ENCODE measurements at regions not wholly inside any gene's neighbourhood (a gene's known extent, or its start where the extent isn't known, plus 50 kb on each side); places are given as distances from the start of the nearest gene placed in this dataset.
"Not testable (repeated sequence)": the region's sequence is repeated elsewhere in the genome, so short reads cannot be mapped to it uniquely, and the experiment has no call there.

DNA sequence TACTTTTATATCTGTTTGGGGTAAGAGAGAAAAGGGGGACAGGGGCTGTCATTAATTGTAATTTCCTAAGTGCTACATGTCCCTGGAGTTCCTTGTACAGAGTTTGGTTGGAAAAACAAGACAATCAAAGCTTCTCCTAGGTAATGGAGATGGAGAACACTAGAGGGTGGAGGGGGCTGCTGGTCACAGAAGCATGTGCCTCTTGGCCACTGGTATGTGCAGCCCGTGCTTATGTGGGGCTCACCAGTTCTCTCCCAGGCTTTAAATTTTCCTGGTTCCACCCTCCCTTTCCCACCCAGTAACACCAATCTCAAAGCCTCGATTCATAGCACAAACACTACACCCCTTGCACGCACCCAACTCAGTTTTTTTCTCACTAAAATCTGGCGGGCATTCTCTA, 165.6 kb downstream of the SAMD5 start:
- no peak for DNase-seq

DNA sequence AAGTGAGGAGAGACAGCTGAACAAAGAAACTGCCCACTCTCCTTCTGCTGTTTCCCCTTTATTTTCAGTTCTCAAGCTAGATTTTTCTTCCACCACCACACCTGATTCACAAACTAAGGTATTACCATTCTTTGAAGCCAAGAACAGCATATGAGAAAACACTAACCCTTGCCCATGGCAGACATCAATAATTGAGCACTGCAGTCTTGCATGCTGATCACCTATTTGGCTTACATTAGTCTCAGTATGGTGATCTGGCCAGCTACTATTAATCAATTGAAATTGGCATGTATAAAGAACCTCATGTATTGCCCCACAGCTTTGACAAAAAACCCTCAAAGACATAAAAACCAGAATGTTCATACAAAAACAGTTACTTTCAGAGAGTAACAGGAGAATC, 166.3 kb downstream of the SAMD5 start:
- no peak for DNase-seq

DNA sequence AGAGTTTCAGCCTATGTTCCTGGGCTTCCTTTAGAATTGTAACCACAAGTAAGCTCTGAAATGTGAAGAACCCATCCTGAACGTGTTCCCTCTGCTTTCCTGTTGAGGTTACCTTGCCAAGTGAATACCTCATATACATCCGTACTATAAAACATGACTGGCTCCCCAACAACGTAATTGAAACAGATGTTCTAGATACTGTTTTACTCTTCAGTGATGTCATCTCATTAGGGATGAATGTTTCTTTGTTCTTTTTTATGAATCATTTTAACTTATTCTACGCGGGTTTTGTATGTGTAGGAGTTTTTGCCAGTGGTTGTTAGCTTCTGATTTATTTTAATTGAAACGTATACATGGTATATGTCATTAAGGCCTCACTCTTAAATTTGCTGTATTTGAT, 166.8 kb downstream of the SAMD5 start:
- DNase-seq: no peak

DNA sequence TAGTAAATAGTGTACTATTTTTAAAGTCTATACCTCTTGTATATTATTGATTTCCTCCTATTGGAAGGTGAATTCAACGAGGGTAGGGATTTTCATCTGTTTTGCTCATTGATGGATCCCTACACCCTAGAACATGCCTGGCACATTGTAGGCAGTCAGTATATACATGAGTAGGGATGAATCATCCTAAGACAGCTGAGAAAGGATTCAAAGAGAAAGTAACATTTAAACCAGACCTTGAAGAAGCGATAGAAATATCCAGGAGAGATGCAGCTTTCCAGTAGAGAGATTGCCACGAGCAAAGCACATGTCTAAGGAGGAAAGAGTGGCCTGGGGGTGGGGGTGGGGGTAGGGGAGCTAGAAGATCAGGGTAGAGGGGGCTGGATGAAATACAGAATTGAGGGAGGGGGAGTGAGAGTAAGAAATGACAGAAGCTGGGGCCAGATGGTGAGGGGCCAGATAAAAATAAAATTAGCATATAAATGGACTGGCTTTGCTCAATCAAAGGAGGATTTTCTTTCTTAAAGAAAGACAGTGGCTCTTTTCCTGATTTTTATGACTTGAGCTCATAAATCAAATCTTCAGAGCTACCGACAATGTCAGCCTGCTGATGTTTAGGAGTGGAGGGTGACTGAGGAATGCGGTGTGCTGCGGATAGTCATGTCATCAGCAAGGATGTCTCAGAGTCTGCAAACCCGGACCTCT, 168.2 kb downstream of the SAMD5 start:
- no peak for DNase-seq

DNA sequence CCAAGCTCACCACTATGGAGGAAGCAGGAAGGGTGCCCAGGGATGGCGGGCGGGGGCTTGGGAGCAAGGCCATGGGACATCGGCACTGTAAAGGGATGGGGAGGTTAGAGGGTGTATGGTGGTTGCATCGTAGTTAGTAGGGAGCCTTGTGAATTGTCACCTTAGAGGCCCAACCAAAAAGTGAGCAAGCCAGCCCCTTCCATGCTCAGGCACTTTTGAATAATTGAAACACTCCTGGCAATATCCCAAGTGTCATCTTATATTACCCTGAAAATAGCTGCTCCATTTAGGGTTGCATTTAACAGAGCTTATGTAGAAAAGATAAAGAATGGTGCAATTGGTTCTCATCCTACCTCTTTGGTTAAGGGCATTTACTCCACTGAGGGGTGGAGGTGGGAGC, 169.2 kb downstream of the SAMD5 start:
- no peak for DNase-seq

DNA sequence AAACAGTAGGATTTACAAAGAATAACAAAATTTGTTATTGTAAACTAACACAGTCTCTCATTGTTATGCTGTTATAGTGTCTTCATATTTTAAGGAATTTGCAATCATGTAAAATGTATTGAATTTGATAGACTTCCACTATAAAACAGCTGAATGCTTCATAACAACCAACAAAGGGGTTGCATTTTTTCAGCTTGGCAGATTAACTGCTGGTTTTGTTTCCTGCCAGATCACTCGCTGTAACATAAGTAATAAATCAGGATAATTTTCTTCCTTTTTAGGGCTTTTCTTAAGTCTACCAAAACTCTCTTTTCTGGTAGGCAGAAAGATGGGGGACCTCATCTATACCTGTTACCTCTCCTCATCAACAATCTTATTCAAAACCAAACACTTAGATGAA, 169.8 kb downstream of the SAMD5 start:
- DNase-seq: no peak

DNA sequence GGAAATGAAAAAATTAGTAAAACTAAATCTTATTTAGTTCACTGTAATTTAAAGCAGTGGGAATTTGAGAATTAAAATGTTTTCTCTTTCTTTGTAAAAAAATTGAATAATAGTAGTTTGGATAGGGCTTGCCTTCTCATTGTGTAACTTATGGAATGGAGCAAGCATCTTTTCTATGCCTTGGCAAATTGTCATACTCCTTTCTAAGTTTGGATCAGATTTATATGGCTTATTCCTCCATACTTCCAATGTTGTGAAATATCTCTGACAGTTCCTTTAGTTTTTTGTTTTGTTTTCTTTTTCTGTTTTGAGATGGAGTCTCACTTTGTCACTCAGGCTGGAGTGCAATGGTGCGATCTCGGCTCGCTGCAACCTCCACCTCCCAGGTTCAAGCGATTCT, 176.4 kb downstream of the SAMD5 start:
- no peak for DNase-seq

DNA sequence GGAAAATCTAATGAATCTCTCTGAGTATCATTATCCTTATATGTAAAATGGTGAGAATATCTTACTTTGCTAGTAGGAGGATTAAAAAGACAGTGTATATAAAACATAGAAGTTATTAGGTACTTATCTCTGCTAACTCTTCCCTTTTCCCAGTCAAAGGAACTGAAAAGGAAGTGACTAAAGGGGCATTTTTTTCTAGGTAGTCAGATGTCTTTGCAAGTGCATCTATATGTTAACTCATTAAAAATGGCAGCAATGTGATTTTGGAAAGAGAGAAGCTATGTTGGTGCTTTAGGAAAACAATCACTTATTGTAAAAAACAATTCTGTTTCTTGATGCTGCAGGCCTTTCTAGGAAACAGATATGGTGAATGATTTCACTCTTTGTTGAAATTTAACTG, 180.9 kb downstream of the SAMD5 start:
- DNase-seq: no peak

DNA sequence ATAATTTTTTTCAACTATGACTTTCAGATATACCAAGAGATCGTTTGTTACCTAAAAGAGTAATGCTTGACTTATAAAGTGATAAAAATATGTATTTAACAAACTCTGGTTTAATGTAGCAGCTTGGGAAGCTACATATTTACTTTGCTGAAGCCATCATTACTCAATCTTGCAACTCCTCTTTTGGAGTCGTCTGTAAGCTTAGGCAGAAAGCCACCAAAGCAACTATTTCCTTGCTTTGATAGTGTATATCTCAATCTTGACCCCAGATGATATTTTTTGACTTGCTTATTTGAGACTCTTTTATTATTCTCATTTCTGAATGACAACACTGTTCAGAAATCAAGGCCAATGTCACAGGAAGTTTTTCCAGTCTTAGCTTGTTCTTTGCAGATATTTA, 183.0 kb downstream of the SAMD5 start:
- no peak for DNase-seq

DNA sequence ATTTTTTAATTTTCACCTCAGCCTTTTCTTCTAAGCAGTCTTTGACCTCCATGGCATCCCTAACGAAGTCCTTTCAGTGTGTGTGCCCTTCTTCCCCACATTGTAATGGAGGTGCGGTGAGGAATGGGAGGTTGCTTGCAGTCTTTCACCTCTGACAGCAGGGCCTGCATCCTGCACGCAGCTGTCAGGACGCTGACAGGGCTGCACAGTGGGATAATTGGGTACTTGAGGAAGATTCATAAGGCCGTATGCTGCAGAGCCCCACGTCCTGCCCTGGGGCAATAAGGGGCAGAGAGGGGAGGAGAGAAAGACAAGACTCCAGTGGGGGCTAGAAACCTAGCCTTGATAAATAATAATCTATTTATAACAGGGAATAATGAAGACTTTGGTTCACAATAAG, 184.7 kb downstream of the SAMD5 start:
- DNase-seq: no peak

DNA sequence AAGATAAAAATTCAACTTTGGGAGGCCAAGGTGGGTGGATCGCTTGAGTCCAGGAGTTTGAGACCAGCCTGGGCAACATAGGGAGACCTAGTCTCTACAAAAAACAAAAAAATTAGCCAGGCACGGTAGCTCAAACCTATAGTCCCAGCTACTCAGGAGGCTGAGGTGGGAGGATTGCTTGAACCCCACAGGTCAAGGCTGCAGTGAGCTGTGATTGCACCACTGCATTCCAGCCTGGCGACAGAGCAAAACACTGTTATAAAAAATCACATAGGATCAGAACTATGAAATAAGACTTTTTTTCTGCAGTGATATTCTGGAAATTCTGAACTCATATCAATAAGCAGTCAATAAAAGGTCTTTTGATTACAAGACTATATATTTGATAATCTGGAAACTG, 186.1 kb downstream of the SAMD5 start:
- DNase-seq: not testable (repeated sequence)

DNA sequence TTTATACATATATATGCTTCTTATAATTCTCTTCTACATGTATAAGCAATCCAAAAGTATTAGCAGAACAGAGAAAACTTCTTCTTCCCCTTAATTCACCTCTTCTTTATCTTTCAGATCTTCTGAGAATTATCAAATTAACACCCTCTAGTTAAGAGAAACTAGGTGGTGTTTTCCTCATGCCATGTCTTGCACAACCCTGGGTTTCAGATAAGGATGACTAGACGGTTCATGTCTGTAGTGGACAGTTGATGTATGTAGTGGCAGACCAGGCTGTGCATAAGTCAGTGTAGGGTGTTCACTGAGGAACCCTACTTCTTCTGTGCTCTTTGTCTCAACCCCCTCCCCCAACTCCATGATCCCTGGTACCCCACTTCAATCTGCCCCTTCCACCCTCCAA, 187.3 kb downstream of the SAMD5 start:
- DNase-seq: peak; percentile 36

DNA sequence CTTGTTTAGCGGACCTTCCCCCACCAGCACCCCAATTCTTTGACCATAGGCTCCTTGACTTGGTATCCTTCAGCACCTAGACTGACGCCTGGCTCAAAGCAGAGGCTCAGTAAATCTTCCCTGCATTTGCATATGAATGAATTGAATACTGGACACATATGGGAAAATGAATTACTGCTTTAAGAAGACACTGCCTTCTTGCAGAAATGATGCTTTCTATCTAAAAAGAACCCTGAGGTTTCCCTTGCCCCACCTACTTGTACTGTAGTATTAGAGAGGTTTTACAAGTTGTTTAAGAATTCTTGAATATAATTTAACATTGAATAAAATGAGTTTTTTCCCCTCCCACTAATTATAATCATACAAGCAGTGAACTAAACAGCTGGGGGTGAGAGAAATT, 190.7 kb downstream of the SAMD5 start:
- DNase-seq: no peak

DNA sequence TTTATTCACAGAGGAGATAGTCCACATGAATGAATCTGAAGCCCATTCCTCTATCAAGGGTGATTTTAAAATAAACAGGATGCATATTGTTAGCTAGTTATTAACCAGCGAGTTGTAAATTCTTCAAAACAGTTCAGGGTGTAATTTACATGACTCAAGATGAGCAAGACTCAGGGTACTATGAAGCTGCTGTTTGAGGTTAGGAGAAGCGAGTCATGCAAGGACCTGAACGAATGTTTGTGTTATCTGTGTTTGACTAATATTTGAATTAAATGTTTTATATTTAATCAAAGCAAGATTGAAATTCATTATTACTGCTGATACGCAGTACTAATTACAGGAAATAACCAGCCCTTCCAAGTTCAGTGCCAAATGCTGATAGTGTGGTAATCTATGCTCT, 191.1 kb downstream of the SAMD5 start:
- DNase-seq: no peak

DNA sequence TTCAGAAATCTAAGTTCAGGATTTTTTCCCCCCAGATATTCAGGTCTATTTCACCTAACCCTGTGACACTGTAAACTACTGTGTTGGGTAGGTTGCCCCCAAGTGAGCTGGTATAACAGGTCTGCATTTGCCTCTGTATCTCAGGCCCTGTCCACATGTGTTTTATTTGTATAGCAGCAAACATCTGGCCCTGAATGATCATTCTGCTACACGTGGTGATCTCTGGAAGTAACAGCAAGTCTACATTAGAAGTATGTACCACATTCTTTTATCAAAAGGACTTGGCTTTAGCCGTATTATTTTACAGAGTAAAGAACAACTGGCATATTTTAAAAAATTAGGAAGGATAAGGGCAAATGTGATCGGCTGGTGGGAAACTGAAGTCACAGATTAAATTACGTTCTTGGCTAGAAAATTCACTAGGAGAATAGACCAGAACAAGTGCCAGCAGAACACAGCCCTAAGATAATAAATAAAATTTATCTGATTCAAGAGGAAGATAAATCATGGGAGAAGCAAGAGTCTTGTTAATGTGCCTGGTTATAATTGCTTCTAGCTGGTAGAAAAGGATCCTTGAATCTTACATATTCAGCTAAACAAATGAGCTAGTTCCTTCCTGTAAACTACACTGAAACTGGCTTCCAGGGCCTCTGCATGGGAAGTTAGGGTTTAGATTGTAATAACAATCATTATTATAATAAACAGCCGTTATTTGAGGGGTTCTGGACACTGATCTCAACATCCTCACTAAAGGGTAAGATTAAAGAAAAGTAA, 192.1 kb downstream of the SAMD5 start:
- DNase-seq: no peak

DNA sequence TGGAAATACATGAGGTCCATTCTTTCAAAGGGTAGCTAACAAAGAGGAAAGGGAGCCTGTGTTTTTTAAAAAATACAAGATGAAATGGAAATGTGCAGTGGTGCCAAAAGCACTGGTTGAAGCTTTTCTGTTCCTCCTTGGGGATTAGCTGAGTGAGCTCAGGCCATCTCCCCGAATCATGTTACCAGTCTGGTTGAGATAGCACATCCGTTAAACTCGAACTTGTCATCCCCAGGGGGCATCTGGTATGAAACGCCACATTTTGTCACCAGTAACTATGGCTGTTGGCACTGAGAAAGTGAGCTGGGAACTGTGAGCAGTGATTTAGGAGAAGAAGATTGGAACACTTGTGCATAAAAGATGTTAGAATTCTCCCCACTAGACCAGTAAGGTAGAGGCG, 196.2 kb downstream of the SAMD5 start:
- no peak for DNase-seq

DNA sequence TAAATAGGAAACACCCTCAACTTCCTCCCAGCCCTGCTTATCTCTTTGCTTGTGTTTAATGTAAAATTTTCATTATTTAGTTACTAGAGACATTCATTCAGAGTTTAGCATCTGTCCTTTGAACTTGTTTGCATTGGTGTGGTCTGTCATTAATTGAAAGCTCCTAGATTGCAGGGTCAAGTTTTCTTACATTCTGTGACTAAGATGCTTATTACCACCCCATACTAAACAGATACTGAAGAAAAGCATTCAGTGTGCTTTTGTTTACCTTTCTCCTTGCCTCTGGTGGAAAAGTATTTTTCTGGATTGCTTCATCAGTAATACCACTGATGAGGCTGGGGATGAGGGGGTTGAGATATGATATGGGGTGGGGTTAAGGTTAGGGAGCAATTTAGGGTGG, 199.0 kb downstream of the SAMD5 start:
- DNase-seq: no peak

DNA sequence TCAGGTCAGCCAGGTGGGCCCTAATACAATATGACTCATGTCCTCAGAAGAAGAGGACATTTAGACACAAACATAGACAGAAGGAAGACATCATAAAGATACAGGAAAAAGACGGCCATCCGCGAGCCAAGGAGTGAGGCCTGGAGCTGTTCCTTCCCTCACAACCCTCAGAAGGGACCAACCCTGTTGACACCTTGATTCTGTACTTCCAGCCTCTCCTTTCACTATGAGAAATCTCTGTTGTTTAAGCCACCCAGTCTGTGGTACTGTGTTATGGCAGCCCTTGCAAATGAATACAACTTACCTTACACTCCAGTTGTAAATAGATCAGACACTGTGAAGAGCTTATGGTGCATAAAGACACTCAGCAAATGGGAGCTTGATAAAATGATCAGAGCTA, 199.7 kb downstream of the SAMD5 start:
- no peak for DNase-seq

DNA sequence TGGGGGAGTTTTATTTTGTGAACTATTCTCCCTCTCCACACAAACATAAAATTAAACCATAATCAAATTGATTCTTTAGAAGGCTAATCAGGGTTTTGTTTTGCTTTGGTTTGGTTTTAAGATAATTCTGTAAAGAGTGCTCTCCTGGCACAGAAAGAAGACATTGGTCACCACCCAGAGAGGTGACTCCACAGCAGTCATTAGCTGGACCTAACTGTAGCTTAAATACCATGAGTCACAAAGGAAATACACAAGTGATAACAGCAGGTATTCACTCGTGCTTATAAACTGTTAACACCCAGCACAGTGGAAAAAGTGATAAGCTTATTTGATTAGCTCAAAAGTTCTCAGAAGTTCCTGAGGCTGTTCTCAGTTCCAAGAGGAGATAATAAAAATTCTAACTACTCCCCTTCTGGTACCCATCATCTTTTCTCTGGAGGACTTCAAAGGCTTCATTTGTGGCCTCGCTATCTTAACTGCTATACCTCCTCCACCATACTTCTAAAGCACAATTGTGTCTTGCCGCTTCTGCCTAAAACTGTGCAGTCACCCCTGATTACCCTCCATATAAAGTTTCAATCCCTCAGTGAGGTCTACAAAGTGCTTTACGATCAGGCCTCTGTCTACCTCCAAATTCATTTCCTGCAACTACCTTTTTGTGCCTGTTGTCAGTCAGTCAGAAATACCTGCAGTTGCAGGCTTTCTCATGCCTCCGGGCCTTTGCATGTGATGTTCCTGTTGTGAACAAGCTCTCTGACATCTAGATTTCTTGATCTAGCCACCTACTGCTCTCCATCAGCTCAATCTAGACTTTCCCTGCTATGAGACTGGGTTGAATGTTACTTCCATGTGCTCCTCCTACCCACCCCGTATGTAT, 201.1 kb downstream of the SAMD5 start:
- DNase-seq: peak; percentile 28

DNA sequence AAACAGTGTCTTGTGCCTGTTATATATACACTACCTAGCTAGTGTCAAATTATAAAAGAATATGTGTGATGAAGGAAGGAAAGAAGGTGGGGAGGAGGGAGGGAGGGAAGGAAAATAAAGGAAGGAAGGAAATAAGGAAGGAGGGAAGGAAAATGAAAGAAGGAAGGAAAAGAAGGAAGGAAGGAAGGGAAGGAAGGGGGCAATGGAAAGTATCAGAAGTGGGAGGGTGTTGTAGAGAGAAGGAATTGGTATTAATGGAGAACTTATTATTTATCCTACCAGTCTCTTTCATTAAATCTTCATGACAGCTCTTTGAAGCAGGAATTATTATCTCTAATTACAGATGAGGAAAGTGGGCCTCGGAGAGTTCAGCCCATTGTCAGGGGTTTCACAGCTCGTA, 202.4 kb downstream of the SAMD5 start:
- no peak for DNase-seq

DNA sequence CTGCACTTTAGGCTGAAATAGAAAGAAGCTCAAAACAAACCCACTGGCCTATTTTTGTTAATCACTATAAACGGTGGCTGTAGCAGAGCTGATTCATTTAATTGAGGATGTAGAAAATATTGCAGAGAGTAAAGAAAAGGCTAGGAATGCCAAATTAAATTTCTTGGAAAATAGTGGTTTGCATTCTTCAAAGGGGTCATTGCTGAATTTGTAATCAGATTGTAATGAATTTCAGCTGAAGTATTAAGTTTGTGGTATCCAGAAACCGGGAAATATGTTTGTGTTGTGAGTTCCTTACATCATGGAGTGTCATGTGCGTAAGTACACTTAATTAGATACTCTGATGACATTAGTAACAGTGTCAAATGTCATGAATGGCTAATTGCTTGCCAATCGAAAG, 203.0 kb downstream of the SAMD5 start:
- DNase-seq: no peak

DNA sequence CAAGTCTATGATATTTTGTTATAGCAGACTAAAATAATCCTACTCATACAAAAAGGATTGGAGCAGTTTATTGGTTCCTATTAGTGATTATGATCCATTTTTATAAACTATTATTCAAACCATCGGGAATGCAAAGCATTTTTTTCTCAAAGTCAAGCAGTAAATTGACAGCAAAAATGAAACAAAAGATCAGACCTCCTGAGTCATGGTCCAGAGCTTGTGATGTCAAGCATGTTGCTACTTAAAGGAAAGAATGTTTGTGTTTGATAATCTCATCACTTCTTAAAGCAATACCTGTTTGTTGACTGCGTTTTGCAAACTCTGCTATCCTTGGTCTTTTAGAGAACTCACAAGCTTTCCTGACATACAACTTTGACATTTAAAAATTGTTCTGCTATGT, 204.4 kb downstream of the SAMD5 start:
- DNase-seq: no peak

DNA sequence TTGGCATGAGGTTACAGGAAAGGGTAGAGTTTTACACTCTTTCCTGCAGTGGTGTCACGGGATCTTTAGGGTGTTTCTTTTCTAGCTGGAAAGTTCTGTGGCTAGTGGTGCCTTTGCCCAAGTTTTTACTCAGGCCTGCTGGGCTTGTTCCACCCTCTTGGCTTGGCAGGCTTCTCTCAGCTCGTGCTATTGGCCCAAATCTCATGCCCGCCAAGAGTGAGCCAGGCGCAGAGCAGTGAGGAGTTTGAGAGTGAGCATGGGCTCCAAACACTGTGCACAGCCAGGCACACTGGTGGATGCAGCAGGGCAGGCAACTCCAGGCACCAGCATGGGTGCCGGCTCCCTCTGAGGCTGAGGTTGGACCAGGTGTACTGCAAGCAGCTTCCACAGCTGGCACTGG, 206.5 kb downstream of the SAMD5 start:
- DNase-seq: no peak

DNA sequence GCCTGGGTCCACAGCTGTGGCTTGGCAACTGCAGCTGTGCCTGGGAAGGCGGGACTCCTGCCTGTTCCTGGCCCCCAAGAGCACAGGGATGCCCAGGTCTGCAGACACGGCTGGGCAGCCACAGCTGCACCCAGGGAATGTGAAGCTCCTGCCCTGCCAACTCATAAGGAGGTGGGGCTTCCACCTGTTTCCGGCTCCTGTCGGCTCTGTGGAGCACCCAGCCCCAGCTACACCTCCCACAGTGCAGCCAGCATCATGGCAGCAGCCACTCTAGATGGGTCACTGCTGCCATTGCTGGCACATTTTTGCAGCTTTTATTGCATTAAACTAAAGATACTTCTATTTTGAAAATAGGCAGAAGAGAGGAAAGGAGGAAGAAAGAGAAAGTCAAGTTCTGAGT, 207.9 kb downstream of the SAMD5 start:
- no peak for DNase-seq

Data from OCI-M1 (cell line).